Vagina (tissue), 2 donors: ENCODE measurements at regions not wholly inside any gene's neighbourhood (a gene's known extent, or its start where the extent isn't known, plus 50 kb on each side); places are given as distances from the start of the nearest gene placed in this dataset.

Source experiments
- DNase-seq, 2 donors: peaks; one replicate each; pipeline ENCODE4 v3.0.0-alpha.2; 2017; ENCODE audit errors: extremely low spot score in 2 of 2
- H3K27ac ChIP-seq: fragments of 200-600 bp; sonication (generic); one replicate; pipeline ENCODE4 v1.5.1; 2019
- H3K27me3 ChIP-seq: fragments of 200-600 bp; sonication (generic); one replicate; pipeline ENCODE4 v1.5.1; 2019
- H3K36me3 ChIP-seq, 2 donors: fragments of 200-600 bp; sonication (generic); one replicate each; pipeline ENCODE4 v1.5.1; 2017 to 2019
- H3K4me1 ChIP-seq: fragments of 200-600 bp; sonication (generic); one replicate; pipeline ENCODE4 v1.5.1; 2019
- H3K4me3 ChIP-seq, 2 donors: fragments of 200-600 bp; sonication (generic); 1 replicate in 1 of 2; 2 replicates in 1 of 2; pipeline ENCODE4 v1.5.1; 2016 to 2019
- H3K9me3 ChIP-seq: fragments of 200-600 bp; sonication (generic); one replicate; pipeline ENCODE4 v1.5.1; 2019
- CTCF ChIP-seq, 3 experiments: fragments of 450-650 bp in 2 of 3; fragments of 200-600 bp in 1 of 3; sonication (generic) in 1 of 3; IDR thresholded peaks; one replicate each; pipeline ENCODE4 v1.5.1; 2017 to 2019; ENCODE audit warnings: antibody characterized with exemption in 3 of 3, mild to moderate bottlenecking in 2 of 3, moderate library complexity in 2 of 3
- POLR2A ChIP-seq, 2 donors: fragments of 450-650 bp; IDR thresholded peaks; one replicate each; pipeline ENCODE4 v1.6.1; 2017; ENCODE audit warnings: antibody characterized with exemption in 2 of 2, mild to moderate bottlenecking in 2 of 2, moderate library complexity in 2 of 2
- POLR2AphosphoS5 ChIP-seq, 2 donors: sonication (generic); formaldehyde crosslinking; IDR thresholded peaks; one replicate each; pipeline ENCODE4 v1.9.0; 2017; ENCODE audit warnings: antibody characterized with exemption in 2 of 2, mild to moderate bottlenecking in 2 of 2, low read depth in 1 of 2; ENCODE audit not compliant: insufficient read depth in 1 of 2
- intact Hi-C: fragments of 100-400 bp; cut with DNase I; formaldehyde crosslinking; loops from one replicate; pipeline ENCODE4 v1.15.1; 2023

DNA sequence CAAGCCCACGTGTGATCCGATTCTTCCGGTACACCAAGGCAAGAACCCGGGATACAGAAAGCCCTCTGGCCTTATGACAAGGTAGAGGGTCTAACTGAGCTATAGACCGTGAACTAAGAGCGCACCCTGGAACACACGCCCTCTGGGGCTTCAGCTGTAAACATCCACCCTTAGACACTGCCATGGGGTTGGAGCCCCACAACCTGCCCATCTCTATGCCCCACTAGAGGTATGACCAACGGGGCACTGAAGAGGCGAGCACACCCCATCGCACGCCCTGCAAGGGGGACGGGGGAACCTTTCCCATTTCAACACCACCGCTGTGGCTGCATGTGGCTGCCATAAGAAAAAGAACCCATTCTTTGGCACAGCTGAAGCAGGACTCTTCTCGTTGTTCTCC is 1206.0 kb upstream of the TMEM132C start:
- DNase-seq = no peak
- intact Hi-C loops = no loop called here
- no peak overlapping the region for H3K27ac ChIP-seq
- H3K36me3 ChIP-seq = no peaks in the 10 kb centered on the region
- H3K4me1 ChIP-seq = no peaks in the 10 kb centered on the region
- H3K9me3 ChIP-seq = no peaks in the 10 kb centered on the region
- H3K27me3 ChIP-seq = no peaks in the 10 kb centered on the region
- no peak overlapping the region for H3K4me3 ChIP-seq
- TF ChIP-seq POLR2AphosphoS5 (IDR thresholded peaks at IDR 0.05; ENCODE audit: insufficient read depth in 1 of 2, low read depth in 1 of 2) = no peak
- TF ChIP-seq POLR2A (IDR thresholded peaks at IDR 0.05) = no peak
- TF ChIP-seq CTCF (IDR thresholded peaks at IDR 0.05) = no peak

GRCh38 chr12:127063339-127064072 is 1203.5 kb upstream of the TMEM132C start:
- Histone ChIP-seq H3K36me3 (no peaks in the 10 kb centered on the region), H3K27ac (no peak overlapping the region), H3K27me3 (no peaks in the 10 kb centered on the region), H3K4me3 (no peak overlapping the region), H3K9me3 (no peaks in the 10 kb centered on the region), H3K4me1 (no peaks in the 10 kb centered on the region)
- DNase-seq = no peak
- intact Hi-C loops = no loop called here
- TF ChIP-seq CTCF (IDR thresholded peaks at IDR 0.05) (no peak), POLR2AphosphoS5 (IDR thresholded peaks at IDR 0.05; ENCODE audit: insufficient read depth in 1 of 2, low read depth in 1 of 2) (no peak), POLR2A (IDR thresholded peaks at IDR 0.05) (no peak)

GRCh38 chr12:127064207-127064606 is 1202.8 kb upstream of the TMEM132C start:
- Histone ChIP-seq H3K4me1 (no peaks in the 10 kb centered on the region), H3K9me3 (no peaks in the 10 kb centered on the region), H3K27me3 (no peaks in the 10 kb centered on the region), H3K36me3 (no peaks in the 10 kb centered on the region), H3K4me3 (no peak overlapping the region), H3K27ac (no peak overlapping the region)
- TF ChIP-seq POLR2A (IDR thresholded peaks at IDR 0.05) (no peak), CTCF (IDR thresholded peaks at IDR 0.05) (no peak), POLR2AphosphoS5 (IDR thresholded peaks at IDR 0.05; ENCODE audit: insufficient read depth in 1 of 2, low read depth in 1 of 2) (no peak)
- no peak for DNase-seq
- intact Hi-C loops = no loop called here

DNA sequence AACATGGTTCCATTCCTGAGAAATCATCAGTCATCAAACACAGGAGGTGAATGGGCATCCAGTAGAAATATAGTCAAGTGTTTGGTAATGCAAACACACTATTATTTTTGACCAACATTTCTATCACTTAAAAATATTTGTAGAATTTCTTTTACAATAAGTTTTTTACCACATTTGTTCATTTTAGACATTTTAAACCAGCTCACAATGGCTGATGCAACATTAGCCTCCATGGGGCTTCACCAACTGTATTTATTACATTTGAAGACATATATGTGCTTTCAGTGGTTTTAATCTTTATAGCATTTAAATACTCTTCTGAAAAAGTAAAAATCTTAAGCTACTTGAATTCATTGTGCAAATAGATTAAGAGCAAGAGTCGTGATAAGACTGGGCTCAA is 1201.4 kb upstream of the TMEM132C start:
- Histone ChIP-seq H3K4me3 (no peak overlapping the region), H3K27ac (no peak overlapping the region), H3K36me3 (no peaks in the 10 kb centered on the region), H3K27me3 (no peaks in the 10 kb centered on the region), H3K4me1 (no peaks in the 10 kb centered on the region), H3K9me3 (no peaks in the 10 kb centered on the region)
- TF ChIP-seq POLR2AphosphoS5 (IDR thresholded peaks at IDR 0.05; ENCODE audit: insufficient read depth in 1 of 2, low read depth in 1 of 2) (no peak), CTCF (IDR thresholded peaks at IDR 0.05) (no peak), POLR2A (IDR thresholded peaks at IDR 0.05) (no peak)
- DNase-seq = no peak
- intact Hi-C loops = no loop called here

- TF ChIP-seq POLR2A (IDR thresholded peaks at IDR 0.05) (no peak), CTCF (IDR thresholded peaks at IDR 0.05) (no peak), POLR2AphosphoS5 (IDR thresholded peaks at IDR 0.05; ENCODE audit: insufficient read depth in 1 of 2, low read depth in 1 of 2) (no peak)
- no peak for DNase-seq
- Histone ChIP-seq H3K4me3 (no peak overlapping the region), H3K4me1 (no peaks in the 10 kb centered on the region), H3K9me3 (no peaks in the 10 kb centered on the region), H3K36me3 (no peaks in the 10 kb centered on the region), H3K27ac (no peak overlapping the region), H3K27me3 (no peaks in the 10 kb centered on the region)
- intact Hi-C loops = no loop called here
Measured at GRCh38 chr12:127070515-127071157, 1196.3 kb upstream of the TMEM132C start.
